Kidney (tissue), 13 donors: ENCODE measurements at regions not wholly inside any gene's neighbourhood (a gene's known extent, or its start where the extent isn't known, plus 50 kb on each side); places are given as distances from the start of the nearest gene placed in this dataset.
"Not testable (repeated sequence)": the region's sequence is repeated elsewhere in the genome, so short reads cannot be mapped to it uniquely, and the experiment has no call there.

Experiments
- DNase-seq, 5 donors: peaks; one replicate each; pipeline ENCODE4 v3.0.0-alpha.2; 2013 to 2020
- FAIRE-seq: peaks from 2 replicates; lab custom pipeline; 2012; peaks lifted over from hg19 to GRCh38; lab: Jason Lieb, UNC
- H3K27ac ChIP-seq, 2 donors: one replicate each; pipeline ENCODE4 v1.7.0; 2013; ENCODE audit warnings: low read depth in 2 of 2, low read length in 2 of 2, inconsistent platforms in 1 of 2
- H3K27me3 ChIP-seq: one replicate; pipeline ENCODE4 v1.7.1; 2013; ENCODE audit warnings: low read length, inconsistent platforms; ENCODE audit not compliant: control insufficient read depth, insufficient read depth
- H3K36me3 ChIP-seq, 3 donors: one replicate each; pipeline versions ENCODE4 v1.7.0 to v1.7.1; 2013; ENCODE audit warnings: low read length in 3 of 3, control low read depth in 1 of 3, inconsistent platforms in 1 of 3; ENCODE audit not compliant: insufficient read depth in 3 of 3, control insufficient read depth in 2 of 3
- H3K4me1 ChIP-seq, 3 donors: one replicate each; pipeline versions ENCODE4 v1.7.0 to v1.7.1; 2013; ENCODE audit warnings: low read length in 3 of 3, inconsistent platforms in 1 of 3, low read depth in 1 of 3; ENCODE audit not compliant: control insufficient read depth in 2 of 3, insufficient read depth in 2 of 3
- H3K4me3 ChIP-seq, 3 donors: one replicate each; pipeline versions ENCODE4 v1.7.0 to v1.8.1; 2013; ENCODE audit warnings: low read length in 3 of 3, control low read depth in 1 of 3, inconsistent platforms in 1 of 3
- H3K9ac ChIP-seq, 3 donors: one replicate each; pipeline versions ENCODE4 v1.7.0 to v1.7.1; 2013; ENCODE audit warnings: low read length in 3 of 3, control low read depth in 1 of 3, inconsistent platforms in 1 of 3
- H3K9me3 ChIP-seq, 3 donors: one replicate each; pipeline versions ENCODE4 v1.7.0 to v1.7.1; 2013; ENCODE audit warnings: low read length in 3 of 3, control low read depth in 1 of 3, inconsistent platforms in 1 of 3; ENCODE audit not compliant: control insufficient read depth in 2 of 3, insufficient read depth in 1 of 3
- CTCF ChIP-seq: IDR thresholded peaks from 3 replicates; pipeline ENCODE4 v1.5.1; 2012; ENCODE audit warnings: mild to moderate bottlenecking, moderate library complexity, borderline replicate concordance; ENCODE audit not compliant: insufficient read depth; ENCODE audit errors: extremely low read depth
- intact Hi-C: fragments of 100-400 bp; cut with DNase I; formaldehyde crosslinking; loops from one replicate; pipeline ENCODE4 v1.11.1; 2022
- donor health status: control.
- donor health status: control.
- donor health status: control.
- donor health status: control.
- donor health status: control.
- donor health status: DM: yes; HTN: yes; CAD: no.
- donor health status: Normal renal cell carcinoma (clear cell type).

- H3K9ac ChIP-seq, result no peak overlapping the region
- H3K4me3 ChIP-seq, result no peak overlapping the region
- intact Hi-C loops, result no loop called here
- FAIRE-seq (peak; percentile 58), DNase-seq (peak in 2 of 5 donors; percentile 37 to 39)
- H3K4me1 ChIP-seq, result peaks cover 0 to 3% (median 0%) of the 10 kb centered on the region in 3 donors
- no peaks in the 10 kb centered on the region for H3K27me3 ChIP-seq
- no peak for TF ChIP-seq CTCF
- no peak overlapping the region for H3K27ac ChIP-seq
- no peaks in the 10 kb centered on the region for H3K36me3 ChIP-seq
- no peaks in the 10 kb centered on the region for H3K9me3 ChIP-seq
These were observed 853.9 kb upstream of the RAG2 start for GRCh38 chr11:37451903-37452302.

GRCh38 chr11:37450613-37451012 is 852.6 kb upstream of the RAG2 start:
- no peak overlapping the region for H3K4me3 ChIP-seq
- intact Hi-C loops, result no loop called here
- no peak overlapping the region for H3K9ac ChIP-seq
- H3K4me1 ChIP-seq, result peaks cover 0 to 3% (median 0%) of the 10 kb centered on the region in 3 donors
- DNase-seq (no peak), FAIRE-seq (no peak)
- no peaks in the 10 kb centered on the region for H3K9me3 ChIP-seq
- H3K27ac ChIP-seq, result no peak overlapping the region
- no peaks in the 10 kb centered on the region for H3K27me3 ChIP-seq
- TF ChIP-seq CTCF, result no peak
- H3K36me3 ChIP-seq, result no peaks in the 10 kb centered on the region

- no peaks in the 10 kb centered on the region for H3K36me3 ChIP-seq
- peak in 3 of 5 donors; percentile 10 to 76 (median 61) for DNase-seq
- no peak overlapping the region for H3K9ac ChIP-seq
- H3K27ac ChIP-seq, result no peak overlapping the region
- TF ChIP-seq CTCF, result peak; percentile 35
- FAIRE-seq, result no peak
- no peaks in the 10 kb centered on the region for H3K27me3 ChIP-seq
- H3K4me3 ChIP-seq, result no peak overlapping the region
- intact Hi-C loops, result no loop called here
- H3K9me3 ChIP-seq, result no peaks in the 10 kb centered on the region
- peaks cover 0 to 3% (median 0%) of the 10 kb centered on the region in 3 donors for H3K4me1 ChIP-seq
These were observed 851.1 kb upstream of the RAG2 start for GRCh38 chr11:37449146-37449545.

GRCh38 chr11:37442576-37442975 is 844.5 kb upstream of the RAG2 start:
- DNase-seq (no peak), FAIRE-seq (no peak)
- no peaks in the 10 kb centered on the region for H3K36me3 ChIP-seq
- intact Hi-C loops, result no loop called here
- H3K27me3 ChIP-seq, result no peaks in the 10 kb centered on the region
- no peaks in the 10 kb centered on the region for H3K9me3 ChIP-seq
- H3K27ac ChIP-seq, result no peak overlapping the region
- no peak overlapping the region for H3K4me3 ChIP-seq
- H3K4me1 ChIP-seq, result no peaks in the 10 kb centered on the region
- no peak for TF ChIP-seq CTCF
- no peak overlapping the region for H3K9ac ChIP-seq

- DNase-seq, result peak in 1 of 5 donors; percentile 68
- H3K4me1 ChIP-seq, H3K9me3 ChIP-seq, H3K27me3 ChIP-seq, H3K36me3 ChIP-seq, H3K27ac ChIP-seq, FAIRE-seq, intact Hi-C loops, H3K9ac ChIP-seq, H3K4me3 ChIP-seq: not testable (repeated sequence)
These were observed 833.7 kb upstream of the RAG2 start for GRCh38 chr11:37431633-37432230.
